GM18909 (cell line): ENCODE measurements at regions not wholly inside any gene's neighbourhood (a gene's known extent, or its start where the extent isn't known, plus 50 kb on each side); places are given as distances from the start of the nearest gene placed in this dataset.

Experiments
- ATAC-seq: cut with Tn5 transposase; IDR thresholded peaks from one replicate; pipeline ENCODE4 v1.9.1; 2021; ENCODE audit warnings: mild to moderate bottlenecking; ENCODE audit not compliant: unreplicated experiment, poor library complexity

DNA sequence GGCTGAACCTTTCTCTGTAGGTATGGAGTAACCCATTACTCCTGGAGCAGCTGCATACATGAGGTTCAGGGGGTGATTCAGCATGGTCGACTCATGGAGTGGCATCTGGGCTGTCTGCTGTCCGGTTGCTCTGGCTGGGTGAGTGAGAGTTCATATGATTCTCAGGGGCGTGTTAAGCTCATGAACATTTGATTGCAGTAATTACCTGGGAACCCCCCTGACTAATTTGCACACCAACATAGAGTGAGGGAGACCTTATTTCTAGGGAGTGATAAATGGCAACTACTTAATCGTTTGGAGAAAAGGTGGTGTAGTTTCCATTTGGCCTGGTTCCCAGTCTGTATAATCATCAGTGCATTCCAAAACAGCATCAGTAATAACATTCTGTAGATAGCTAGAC is 661.9 kb downstream of the ETS1 start:
- ATAC-seq, result no peak

DNA sequence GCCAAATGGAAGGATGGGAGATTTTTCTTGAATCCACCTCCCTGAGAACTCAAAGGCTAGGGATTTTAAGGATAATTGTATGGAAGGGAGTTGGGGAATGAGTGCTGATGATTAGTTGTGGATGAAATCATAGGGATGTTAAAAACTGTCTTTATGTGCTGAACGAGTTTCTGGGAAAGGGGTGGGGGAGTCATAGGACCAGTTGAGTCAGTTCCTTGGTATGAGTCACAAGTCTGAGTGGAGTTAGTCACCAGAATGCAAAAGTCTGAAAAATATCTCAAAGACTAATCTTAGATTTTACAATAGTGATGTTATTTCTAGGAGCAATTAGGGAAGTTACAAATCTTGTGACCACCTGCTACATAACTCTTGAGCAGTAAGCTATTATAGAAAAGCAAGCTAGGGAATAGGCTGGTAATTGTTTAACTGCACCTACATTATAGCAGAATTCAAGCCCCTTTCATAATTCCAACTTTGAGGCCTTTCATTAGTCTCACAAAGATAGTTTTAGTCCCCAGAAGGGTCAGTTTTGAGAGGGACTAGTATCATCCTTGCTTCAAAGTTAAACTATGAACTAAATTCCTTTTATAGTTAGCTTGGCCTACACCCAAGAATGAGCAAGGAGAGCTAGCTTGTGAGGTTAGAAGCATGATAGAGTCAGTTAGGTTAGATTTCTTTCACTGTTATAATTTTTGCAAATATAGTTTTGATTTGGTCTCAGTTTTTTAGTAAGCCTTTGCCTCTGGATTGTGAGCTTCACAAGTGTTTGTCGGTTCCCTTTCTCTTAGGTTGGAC is 668.0 kb downstream of the ETS1 start:
- no peak for ATAC-seq

- ATAC-seq, result no peak
These were observed 685.0 kb downstream of the ETS1 start for GRCh38 chr11:127902382-127902781.

DNA sequence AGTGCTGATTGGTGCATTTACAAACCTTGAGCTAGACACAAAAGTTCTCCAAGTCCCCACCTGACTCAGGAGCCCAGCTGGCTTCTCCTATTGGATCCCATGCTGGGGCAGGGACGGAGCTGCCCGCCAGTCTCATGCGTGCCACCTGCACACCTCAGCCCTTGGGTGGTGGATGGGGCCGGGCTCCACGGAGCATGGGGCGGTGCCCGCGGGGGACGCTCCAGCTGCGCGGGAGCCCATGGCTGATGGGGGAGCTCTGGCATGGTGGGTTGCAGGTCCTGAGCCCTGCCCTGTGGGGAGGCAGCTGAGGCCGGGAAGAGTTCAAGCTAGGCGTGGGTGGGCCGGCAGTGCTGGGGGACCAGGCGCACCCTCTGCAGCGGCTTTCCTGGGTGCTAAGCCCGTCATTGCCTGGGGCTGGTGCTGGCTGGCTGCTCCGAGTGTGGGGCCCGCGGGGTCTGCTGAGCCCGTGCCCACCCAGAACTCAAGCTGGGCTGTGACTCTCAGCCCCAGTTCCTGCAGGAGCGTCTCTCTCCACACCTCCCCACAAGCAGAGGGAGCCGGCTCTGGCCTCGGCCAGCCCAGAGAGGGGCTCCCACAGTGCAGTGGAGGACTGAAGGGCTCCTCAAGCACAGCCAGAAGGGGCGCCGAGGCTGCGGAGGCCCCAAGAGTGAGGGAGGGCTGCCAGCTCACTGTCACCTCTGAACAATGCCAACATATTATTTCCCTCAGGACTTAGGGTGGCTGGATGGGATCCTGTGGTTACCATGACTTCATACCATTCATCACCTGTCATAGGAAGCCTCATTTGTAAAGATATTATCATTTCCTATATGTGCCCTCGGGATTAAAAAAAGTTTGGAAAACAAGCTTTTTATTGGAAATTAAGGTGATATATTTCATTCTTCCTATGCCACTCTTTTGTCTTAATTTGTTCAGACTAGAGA is 688.7 kb downstream of the ETS1 start:
- ATAC-seq, result no peak

DNA sequence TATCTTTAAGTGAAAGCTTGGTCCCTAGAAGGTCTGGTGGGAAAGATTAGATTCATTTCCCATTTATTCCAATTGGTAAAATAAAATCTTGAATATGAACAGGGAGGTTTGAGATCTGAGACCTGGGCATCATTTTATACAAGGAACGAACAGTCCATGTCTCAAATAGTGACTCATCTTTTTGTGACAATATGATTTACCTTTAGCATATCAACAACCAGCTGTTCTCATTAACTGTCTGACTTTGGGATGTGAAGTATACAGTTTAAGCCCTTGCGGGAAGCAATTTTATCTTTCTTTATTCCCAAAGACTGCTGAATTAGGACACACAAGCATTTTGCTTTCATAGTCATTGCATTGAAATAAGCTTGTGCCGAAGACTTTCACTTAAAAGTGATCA is 691.6 kb downstream of the ETS1 start:
- no peak for ATAC-seq

DNA sequence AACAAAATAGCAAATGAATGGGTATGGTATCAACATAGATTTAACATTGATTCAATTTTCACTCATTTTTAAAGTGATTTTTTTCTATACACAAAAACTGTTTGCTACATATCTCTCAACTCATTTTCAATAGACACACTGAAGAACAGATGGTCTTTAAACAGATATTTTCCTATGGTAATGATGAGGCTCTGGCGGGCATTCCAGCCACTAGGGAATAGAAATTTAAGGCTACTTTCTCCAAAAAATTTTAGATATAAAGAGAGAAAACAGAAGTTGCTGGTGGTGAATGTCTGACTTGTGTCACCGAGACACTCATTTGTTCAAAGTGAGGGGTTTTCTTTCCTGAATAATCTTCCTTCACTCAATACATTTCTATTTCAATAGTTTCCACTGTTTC is 693.0 kb downstream of the ETS1 start:
- ATAC-seq, result no peak

- no peak for ATAC-seq
These were observed 697.2 kb downstream of the ETS1 start for GRCh38 chr11:127890030-127890615.

DNA sequence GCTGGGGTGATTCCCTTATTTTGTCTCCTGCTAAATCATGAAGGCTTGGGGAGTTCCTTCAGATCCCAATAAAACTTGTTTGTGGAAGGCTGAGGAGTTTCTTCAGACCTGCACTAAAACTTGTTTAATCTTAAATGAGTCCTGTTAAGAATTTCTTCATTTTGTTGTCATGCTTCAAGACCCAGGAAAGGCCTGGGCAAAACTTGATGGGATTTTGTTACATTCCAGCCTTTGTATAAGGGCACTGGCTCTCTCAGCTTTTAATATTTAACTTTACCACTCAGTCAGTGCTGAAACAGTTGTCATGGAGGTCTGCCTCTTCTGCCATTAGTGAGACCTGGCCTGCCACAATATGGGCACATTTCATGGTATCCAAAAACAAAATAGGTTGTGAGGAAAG is 699.0 kb downstream of the ETS1 start:
- ATAC-seq, result no peak

DNA sequence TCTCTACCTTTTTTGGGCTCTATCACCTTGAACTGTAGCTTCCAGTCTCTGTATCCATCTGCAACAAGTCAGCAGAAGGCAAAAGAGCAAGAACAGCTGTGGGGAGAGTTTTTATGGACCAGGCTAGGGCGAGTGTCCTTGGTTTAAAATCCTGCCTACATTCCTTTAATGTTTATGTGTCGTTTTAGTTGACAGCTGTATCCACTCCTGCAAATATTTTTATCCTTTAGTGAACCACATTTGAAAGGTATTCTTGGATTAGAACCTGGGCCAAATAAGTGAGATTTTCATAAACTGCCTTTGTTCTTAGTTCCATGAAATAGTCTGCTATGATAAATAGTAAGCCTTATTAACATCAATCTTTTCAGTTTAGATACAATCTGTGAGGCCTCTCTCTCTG is 712.2 kb downstream of the ETS1 start:
- ATAC-seq, result no peak

DNA sequence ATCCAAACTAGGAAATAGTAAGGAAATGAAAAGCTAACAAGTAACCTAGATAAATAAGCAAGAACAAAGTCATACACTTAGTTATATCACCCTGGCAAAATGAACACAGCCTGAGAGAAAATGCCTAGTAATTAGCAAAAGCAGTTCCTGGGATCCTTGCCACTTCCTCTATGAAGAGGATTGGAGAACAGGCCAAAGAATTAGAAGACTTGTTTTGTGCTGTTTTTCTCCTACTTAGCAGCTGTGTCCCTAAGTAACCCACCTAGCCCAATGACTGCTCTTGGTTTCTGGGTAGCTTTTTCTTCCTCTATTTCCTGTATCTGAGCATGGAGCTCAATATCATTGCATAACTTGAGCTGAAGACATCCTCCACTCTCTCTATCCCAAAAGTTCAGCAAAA is 713.9 kb downstream of the ETS1 start:
- no peak for ATAC-seq

- ATAC-seq, result no peak
These were observed 721.2 kb downstream of the ETS1 start for GRCh38 chr11:127866109-127866508.

GRCh38 chr11:127864861-127865260 is 722.5 kb downstream of the ETS1 start:
- no peak for ATAC-seq

GRCh38 chr11:127862406-127862805 is 725.0 kb downstream of the ETS1 start:
- ATAC-seq, result no peak

DNA sequence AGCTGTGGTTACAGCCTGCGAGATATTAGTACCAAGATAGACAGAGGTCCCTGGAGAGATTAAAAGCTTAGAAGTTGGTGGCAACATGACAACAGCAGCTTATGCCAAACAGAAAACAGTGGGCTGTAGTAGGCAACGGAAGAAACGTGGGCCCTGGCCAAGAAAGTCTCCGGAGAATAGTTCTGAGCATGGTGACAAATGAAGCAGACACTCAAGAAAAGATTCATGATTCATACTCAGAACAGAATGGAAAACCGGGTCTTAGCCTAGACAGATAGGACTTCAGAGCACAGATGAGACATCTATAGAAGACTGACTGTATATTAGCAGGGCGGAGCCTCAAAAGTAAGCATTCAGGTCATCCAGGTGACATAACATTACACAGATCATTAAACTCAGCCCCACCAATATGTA is 727.4 kb downstream of the ETS1 start:
- ATAC-seq, result no peak

DNA sequence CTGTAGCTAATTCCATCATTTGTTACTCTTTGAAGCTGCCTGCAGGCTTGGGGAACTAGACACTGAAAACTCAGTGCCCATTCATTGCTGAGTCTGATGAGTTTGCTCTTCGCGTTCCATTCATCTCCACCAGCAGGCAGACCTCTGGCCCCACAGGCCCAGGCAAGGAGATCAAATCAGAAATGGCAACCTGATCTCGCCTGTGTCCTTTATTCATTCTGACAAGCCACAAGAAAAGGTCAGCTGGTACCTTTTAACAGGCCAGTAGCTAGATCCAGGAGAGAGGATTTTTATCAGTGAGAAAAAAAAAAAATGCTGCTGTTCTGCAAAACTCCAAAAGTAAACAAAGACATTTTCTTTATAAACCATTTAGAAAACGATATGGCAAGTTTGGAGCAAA is 742.5 kb downstream of the ETS1 start:
- ATAC-seq, result no peak

- ATAC-seq, result peak; percentile 77
These were observed 743.6 kb downstream of the ETS1 start for GRCh38 chr11:127843483-127844396.

DNA sequence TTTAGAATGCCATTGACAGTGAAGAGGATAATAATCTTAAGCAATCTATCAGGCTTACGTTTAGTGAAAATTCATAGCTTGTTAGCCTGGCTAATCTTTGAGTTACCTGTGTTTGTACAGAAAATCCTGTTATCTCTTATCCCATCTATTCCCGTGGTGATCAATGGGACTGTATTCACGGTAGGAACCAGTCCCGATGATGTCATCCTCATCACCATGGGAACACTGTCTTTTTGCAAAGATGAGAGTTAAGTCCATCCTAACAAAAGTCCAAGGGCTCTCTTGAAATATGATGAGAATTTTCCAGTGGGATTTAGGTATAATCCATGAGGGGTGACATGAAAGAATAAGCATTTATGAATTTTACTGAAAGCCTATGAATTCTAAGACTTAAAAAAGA is 762.2 kb downstream of the ETS1 start:
- no peak for ATAC-seq

GRCh38 chr11:127818625-127819024 is 768.7 kb downstream of the ETS1 start:
- ATAC-seq, result no peak

DNA sequence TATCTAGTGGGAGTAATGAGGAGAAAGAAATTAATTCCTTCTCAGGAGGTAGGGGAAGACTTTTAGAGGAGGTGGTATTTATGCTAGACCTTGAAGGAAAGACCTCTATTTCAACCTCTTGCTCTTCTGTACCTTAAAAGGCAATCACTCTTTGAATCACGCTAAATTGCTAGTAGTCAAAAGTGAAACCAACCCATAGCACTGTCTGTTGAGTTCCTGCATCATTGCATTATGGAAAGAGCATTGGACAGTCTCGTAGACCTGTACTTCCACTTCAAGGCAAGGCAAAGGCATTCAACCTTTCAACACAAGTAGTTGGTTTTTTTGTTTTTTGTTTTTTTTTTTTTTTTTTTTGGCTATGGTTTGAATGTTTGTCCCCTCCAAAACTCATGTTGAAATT is 770.4 kb downstream of the ETS1 start:
- ATAC-seq, result no peak

GRCh38 chr11:127815331-127815730 is 772.0 kb downstream of the ETS1 start:
- ATAC-seq, result no peak
